ENCODE measurements at regions not wholly inside any gene's neighbourhood (a gene's known extent, or its start where the extent isn't known, plus 50 kb on each side); places are given as distances from the start of the nearest gene placed in this dataset.

DNA sequence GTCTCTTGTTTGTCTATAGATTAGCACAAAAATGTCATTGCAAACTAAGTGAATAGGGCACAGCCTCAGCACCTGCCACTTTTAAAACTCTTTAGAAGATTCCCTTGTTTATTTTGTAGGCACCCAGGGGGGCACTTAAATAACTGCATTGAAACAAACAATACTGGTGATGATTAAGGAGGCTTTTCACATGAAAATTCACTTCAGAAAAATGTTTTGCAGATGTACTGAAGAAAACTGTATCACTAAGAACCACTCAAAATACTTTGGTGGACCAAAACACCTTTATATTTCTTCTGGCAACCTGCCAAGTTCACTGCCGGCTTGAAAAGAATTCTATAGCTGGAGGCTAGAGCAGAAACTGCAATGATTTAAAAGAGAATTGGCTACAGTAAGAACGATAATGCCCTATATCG is 281.5 kb downstream of the TOX3 start:
- TF ChIP-seq POLR2AphosphoS5 (IDR thresholded peaks at IDR 0.05; ENCODE audit: low read depth, low read length) = no peak
- no peak for TF ChIP-seq POLR2A (IDR thresholded peaks at IDR 0.05; ENCODE audit: low read depth, low read length)
- no peak for TF ChIP-seq TAF1 (IDR thresholded peaks at IDR 0.05; ENCODE audit: borderline replicate concordance, low read depth, low read length)

All from GM12892 (cell line).